ENCODE measurements at regions not wholly inside any gene's neighbourhood (a gene's known extent, or its start where the extent isn't known, plus 50 kb on each side); places are given as distances from the start of the nearest gene placed in this dataset.

DNA sequence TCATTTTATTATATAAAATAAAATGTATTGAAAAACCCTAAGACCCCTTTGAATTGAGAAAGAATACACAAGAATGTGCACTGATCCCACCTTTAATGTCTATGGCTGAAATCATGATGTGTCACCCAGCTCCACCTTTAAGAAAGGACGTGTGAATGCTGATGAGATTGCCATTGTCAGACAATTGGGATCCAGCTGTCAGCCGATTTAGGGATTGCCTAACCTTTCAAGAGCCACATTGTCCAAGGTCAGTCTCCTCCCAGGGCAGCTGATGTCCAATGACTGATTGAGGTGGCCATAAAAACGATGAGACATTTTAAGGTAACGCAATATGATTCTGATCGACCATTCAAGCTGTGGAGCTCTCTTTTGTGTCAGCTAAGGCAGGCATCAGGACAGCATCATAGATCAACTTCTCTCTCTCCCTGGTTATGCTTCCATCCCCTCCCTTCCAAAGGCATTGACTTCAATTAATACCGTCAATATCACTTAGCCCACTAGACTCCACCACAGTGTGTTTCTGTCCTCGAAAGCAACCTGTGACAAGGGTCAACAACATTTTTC is 1676.4 kb downstream of the PCDH7 start:
- H3K9me3 ChIP-seq: no peaks in the 10 kb centered on the region
- WGBS, 2 donors: 71 to 80% methylated on average over 7 of the region's 7 CpGs
- intact Hi-C loops (cut with DNase I; ENCODE audit: low total_unique reads): no loop called here
- H3K36me3 ChIP-seq (ENCODE audit: low read depth, missing control alignments): no peaks in the 10 kb centered on the region
- no peak overlapping the region for H3K27ac ChIP-seq
- no peak for TF ChIP-seq POLR2A (IDR thresholded peaks at IDR 0.05)
- TF ChIP-seq, protein P1, sequence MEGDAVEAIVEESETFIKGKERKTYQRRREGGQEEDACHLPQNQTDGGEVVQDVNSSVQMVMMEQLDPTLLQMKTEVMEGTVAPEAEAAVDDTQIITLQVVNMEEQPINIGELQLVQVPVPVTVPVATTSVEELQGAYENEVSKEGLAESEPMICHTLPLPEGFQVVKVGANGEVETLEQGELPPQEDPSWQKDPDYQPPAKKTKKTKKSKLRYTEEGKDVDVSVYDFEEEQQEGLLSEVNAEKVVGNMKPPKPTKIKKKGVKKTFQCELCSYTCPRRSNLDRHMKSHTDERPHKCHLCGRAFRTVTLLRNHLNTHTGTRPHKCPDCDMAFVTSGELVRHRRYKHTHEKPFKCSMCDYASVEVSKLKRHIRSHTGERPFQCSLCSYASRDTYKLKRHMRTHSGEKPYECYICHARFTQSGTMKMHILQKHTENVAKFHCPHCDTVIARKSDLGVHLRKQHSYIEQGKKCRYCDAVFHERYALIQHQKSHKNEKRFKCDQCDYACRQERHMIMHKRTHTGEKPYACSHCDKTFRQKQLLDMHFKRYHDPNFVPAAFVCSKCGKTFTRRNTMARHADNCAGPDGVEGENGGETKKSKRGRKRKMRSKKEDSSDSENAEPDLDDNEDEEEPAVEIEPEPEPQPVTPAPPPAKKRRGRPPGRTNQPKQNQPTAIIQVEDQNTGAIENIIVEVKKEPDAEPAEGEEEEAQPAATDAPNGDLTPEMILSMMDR (IDR thresholded peaks at IDR 0.05): no peak
- no peaks in the 10 kb centered on the region for H3K27me3 ChIP-seq
- no peak for DNase-seq
- H3K4me1 ChIP-seq: no peaks in the 10 kb centered on the region
- H3K4me3 ChIP-seq: no peak overlapping the region

DNA sequence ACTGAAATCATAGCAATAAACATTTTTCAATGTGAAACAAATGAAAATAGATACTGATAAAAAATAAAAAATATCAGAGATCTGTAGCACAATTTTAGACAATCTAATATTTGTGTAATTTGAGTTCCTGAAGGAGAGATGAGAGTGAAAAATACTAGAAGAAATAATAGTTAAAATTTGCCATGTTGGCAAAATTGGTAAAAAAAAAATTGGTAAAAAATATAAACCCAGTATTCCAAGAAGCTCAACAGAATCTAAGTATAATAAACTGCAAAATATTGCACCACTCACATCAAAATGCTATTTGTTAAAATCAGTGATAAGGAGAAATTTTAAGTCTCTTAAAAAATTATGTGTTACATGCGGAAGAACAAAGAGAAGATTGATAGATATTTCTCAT is 1680.7 kb downstream of the PCDH7 start:
- H3K9me3 ChIP-seq: no peaks in the 10 kb centered on the region
- no peak for TF ChIP-seq POLR2A (IDR thresholded peaks at IDR 0.05)
- TF ChIP-seq, protein P1 (IDR thresholded peaks at IDR 0.05): no peak
- DNase-seq: no peak
- WGBS, 2 donors: 89 to 100% methylated on average over 1 of the region's 1 CpG
- intact Hi-C loops (cut with DNase I; ENCODE audit: low total_unique reads): no loop called here
- no peaks in the 10 kb centered on the region for H3K36me3 ChIP-seq (ENCODE audit: low read depth, missing control alignments)
- no peak overlapping the region for H3K4me3 ChIP-seq
- no peaks in the 10 kb centered on the region for H3K4me1 ChIP-seq
- H3K27me3 ChIP-seq: no peaks in the 10 kb centered on the region
- no peak overlapping the region for H3K27ac ChIP-seq

DNA sequence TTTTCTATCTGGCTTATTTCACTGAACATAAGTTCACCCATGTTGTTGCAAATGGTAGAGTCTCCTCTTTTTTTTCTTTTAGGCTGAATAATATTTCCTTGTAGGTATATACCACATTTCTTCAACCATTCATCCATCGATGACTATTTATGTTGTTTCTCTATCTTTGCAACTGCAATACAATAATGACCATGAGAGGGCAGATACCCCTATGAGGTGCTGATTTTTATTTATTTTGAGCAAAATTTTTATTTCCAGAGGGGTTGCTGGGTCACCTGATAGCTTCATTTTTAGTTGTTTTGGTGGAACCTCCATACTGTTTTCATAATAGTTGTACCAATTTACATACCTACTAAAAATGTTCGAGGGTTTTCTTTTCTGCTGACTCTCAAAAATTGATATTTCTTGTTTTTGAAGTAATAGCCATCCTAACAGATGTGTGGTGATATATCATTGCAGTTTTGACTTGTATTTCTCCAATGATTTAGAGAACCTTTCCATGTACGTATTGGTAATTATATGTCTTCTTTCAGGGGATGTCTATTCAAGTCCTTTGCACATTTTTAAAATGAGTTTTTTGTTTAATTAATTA is 1697.0 kb downstream of the PCDH7 start:
- H3K4me3 ChIP-seq: no peak overlapping the region
- no peaks in the 10 kb centered on the region for H3K36me3 ChIP-seq (ENCODE audit: low read depth, missing control alignments)
- no peaks in the 10 kb centered on the region for H3K9me3 ChIP-seq
- H3K4me1 ChIP-seq: no peaks in the 10 kb centered on the region
- no peaks in the 10 kb centered on the region for H3K27me3 ChIP-seq
- H3K27ac ChIP-seq: no peak overlapping the region
- TF ChIP-seq POLR2A (IDR thresholded peaks at IDR 0.05): no peak
- TF ChIP-seq, protein P1 (IDR thresholded peaks at IDR 0.05): peak in 1 of 3 experiments; percentile 17
- intact Hi-C loops (cut with DNase I; ENCODE audit: low total_unique reads): no loop called here
- 75 to 83% methylated on average over 3 of the region's 3 CpGs for WGBS, 2 donors
- no peak for DNase-seq

DNA sequence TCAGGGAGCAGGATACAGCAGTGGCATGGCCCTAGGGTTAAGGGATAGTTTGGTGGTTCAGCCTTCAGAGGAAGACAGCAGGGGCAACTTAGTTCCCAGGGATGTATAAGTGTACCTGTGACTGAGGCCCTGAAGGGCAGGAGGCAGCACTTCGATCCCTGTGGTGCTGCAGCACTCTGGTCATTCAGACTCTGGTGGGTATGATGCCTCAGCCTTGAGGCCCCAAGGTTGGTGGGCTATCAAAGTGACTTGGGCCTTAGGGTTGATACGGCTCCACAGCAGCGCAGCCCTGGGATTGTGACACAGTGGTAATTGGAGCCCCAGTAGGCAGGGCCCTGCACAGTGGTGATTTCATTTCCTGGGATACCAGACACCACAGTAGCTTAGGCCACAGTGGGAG is 1703.1 kb downstream of the PCDH7 start:
- Histone ChIP-seq H3K4me1 (no peaks in the 10 kb centered on the region), H3K9me3 (no peaks in the 10 kb centered on the region), H3K27ac (no peak overlapping the region), H3K4me3 (no peak overlapping the region), H3K27me3 (no peaks in the 10 kb centered on the region), H3K36me3 (ENCODE audit: low read depth, missing control alignments) (no peaks in the 10 kb centered on the region)
- no peak for TF ChIP-seq POLR2A (IDR thresholded peaks at IDR 0.05)
- TF ChIP-seq, protein P1 (IDR thresholded peaks at IDR 0.05): no peak
- intact Hi-C loops (cut with DNase I; ENCODE audit: low total_unique reads): no loop called here
- WGBS, 2 donors: 92 to 100% methylated on average over 1 to 3 of the region's 3 CpGs
- DNase-seq: no peak

DNA sequence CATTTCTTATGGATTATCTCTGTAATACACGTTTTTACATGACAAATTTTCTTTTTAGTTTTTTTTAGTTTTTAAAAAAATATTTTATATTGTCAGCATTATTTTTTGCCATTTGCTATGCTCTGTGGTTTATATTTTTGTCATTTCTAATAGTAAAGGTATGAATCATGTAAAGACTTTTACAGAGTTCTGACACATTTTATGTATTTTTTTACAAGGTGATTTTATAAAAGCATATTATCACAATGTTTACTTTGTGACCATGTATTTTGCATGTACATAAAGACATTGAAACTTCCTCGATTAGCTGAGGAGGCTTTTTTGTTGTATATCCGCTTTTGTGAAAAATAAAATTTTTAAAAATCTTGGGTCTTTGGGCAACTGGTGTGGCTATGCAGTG is 1705.1 kb downstream of the PCDH7 start:
- 76 to 80% methylated on average over 3 of the region's 3 CpGs for WGBS, 2 donors
- Histone ChIP-seq H3K4me3 (peak overlapping the region in 1 of 2 donors; percentile 1), H3K27ac (no peak overlapping the region), H3K36me3 (ENCODE audit: low read depth, missing control alignments) (no peaks in the 10 kb centered on the region), H3K9me3 (no peaks in the 10 kb centered on the region), H3K27me3 (no peaks in the 10 kb centered on the region), H3K4me1 (no peaks in the 10 kb centered on the region)
- no peak for TF ChIP-seq POLR2A (IDR thresholded peaks at IDR 0.05)
- TF ChIP-seq, protein P1 (IDR thresholded peaks at IDR 0.05): no peak
- intact Hi-C loops (cut with DNase I; ENCODE audit: low total_unique reads): no loop called here
- DNase-seq: no peak
